Progenitor cell of endocrine pancreas (in vitro differentiated cells): ENCODE measurements at regions not wholly inside any gene's neighbourhood (a gene's known extent, or its start where the extent isn't known, plus 50 kb on each side); places are given as distances from the start of the nearest gene placed in this dataset.

ENCODE experiments used
- DNase-seq: peaks from one replicate; pipeline ENCODE4 v3.0.0; 2021; ENCODE audit warnings: low spot score; ENCODE audit not compliant: unreplicated experiment
- H3K27ac Mint-ChIP-seq: 2 replicates; pipeline ENCODE4 v1.8.0; 2021; ENCODE audit warnings: mild to moderate bottlenecking, moderate library complexity, mixed read lengths
- H3K27me3 Mint-ChIP-seq: 2 replicates; pipeline ENCODE4 v1.8.0; 2021; ENCODE audit warnings: mixed read lengths
- H3K36me3 Mint-ChIP-seq: 2 replicates; pipeline ENCODE4 v1.8.0; 2022; ENCODE audit warnings: mixed read lengths; ENCODE audit not compliant: insufficient read depth
- H3K4me1 Mint-ChIP-seq: 2 replicates; pipeline ENCODE4 v1.8.0; 2021; ENCODE audit warnings: low read depth, mixed read lengths
- H3K4me3 Mint-ChIP-seq: 2 replicates; pipeline ENCODE4 v1.8.0; 2021; ENCODE audit warnings: low read depth, mild to moderate bottlenecking, moderate library complexity, mixed read lengths
- H3K9me3 Mint-ChIP-seq: 2 replicates; pipeline ENCODE4 v1.8.0; 2021; ENCODE audit warnings: low read depth, mixed read lengths
- TF ChIP-seq, protein P1 (sequence below): fragments of 200-600 bp; sonication (generic); IDR thresholded peaks from one replicate; pipeline ENCODE4 v1.5.0; 2021; ENCODE audit warnings: antibody characterized with exemption, mild to moderate bottlenecking; ENCODE audit not compliant: unreplicated experiment

DNA sequence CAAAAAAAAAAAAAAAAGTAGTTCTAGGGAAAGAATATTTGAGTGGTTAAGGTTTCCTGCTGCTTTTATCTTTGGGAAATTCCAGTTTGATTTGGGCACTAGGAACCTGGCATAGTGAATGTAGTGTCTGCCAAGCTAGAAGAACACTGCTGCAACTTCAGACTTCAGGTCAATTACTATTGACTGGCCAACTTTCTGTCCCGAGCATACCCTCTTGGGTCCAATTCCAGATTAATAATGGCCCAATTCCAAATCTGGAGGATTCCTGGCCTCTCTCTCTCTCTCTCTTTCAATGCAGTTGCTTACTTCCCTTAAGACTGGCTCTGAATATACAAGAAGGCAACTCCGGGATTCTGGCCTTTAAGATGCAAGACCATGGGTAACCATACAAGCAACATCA, 74.9 kb downstream of the ANKEF1 start:
- no peak for DNase-seq
- Mint-ChIP-seq H3K36me3 (no peaks in the 10 kb centered on the region), H3K9me3 (peaks cover 4% of the 10 kb centered on the region), H3K4me1 (peaks cover 4% of the 10 kb centered on the region), H3K27me3 (no peaks in the 10 kb centered on the region), H3K4me3 (no peak overlapping the region), H3K27ac (no peak overlapping the region)
- TF ChIP-seq, protein P1, sequence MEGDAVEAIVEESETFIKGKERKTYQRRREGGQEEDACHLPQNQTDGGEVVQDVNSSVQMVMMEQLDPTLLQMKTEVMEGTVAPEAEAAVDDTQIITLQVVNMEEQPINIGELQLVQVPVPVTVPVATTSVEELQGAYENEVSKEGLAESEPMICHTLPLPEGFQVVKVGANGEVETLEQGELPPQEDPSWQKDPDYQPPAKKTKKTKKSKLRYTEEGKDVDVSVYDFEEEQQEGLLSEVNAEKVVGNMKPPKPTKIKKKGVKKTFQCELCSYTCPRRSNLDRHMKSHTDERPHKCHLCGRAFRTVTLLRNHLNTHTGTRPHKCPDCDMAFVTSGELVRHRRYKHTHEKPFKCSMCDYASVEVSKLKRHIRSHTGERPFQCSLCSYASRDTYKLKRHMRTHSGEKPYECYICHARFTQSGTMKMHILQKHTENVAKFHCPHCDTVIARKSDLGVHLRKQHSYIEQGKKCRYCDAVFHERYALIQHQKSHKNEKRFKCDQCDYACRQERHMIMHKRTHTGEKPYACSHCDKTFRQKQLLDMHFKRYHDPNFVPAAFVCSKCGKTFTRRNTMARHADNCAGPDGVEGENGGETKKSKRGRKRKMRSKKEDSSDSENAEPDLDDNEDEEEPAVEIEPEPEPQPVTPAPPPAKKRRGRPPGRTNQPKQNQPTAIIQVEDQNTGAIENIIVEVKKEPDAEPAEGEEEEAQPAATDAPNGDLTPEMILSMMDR, result no peak

DNA sequence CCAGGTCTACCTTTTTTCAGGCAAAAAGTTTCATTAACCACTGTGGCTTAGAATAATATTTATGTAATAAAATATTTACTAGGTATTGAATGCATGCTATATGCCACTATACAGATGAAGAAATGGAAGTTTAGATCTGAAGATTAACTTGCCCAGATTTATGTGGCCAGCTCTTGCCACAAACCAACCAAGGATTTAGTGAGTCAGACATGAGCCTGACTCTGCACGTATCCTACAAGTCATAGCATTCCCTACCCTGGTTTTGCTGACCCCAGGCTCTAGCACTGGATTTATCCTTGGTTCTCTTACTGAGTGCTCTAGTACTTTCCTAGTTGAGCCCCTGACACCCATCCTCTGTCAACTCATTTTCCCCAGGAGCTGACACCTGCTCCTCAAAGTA, 75.4 kb downstream of the ANKEF1 start:
- no peaks in the 10 kb centered on the region for H3K27me3 Mint-ChIP-seq
- H3K4me3 Mint-ChIP-seq, result no peak overlapping the region
- H3K9me3 Mint-ChIP-seq, result peaks cover 4% of the 10 kb centered on the region
- DNase-seq, result no peak
- no peaks in the 10 kb centered on the region for H3K36me3 Mint-ChIP-seq
- H3K4me1 Mint-ChIP-seq, result peaks cover 4% of the 10 kb centered on the region
- no peak overlapping the region for H3K27ac Mint-ChIP-seq
- TF ChIP-seq, protein P1, result no peak

DNA sequence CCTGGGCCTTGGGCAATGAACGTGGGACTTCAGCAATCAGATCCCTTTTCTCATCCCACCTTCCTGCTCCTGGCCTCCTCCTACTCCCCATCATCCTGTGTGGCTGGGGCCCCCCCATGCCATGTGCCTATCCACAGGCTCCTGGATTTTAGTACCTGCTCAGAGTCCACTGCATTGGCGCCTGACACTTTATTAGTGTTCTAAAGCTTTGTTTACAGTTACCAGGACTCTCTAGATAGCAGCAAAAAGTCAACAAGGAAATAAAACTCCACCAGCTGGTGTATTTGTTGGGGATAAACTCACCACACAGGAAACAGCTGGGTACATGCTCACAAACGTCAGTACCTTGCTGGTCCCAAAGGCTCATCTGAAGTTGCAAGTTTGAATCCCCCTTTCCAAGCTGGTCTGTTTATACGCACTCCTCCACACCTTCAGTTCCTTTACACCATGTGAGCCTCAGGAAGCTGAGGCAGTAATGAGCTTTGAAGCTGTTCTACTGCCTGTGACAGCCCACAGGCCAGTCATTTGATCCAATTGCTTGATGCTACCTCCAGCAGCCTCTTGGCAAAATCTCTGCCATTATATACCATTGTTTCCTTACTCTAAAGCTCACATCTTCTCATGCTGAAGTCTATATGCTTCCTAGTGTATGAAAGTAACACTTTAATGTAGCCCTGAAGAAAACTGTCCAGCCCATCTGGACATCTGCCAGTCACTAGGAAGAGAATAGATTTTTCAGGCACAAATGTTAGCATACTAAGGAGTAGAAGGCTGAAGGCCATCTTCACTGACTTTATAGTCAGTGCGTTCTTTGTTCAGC, 76.6 kb downstream of the ANKEF1 start:
- DNase-seq, result no peak
- peaks cover 4% of the 10 kb centered on the region for H3K9me3 Mint-ChIP-seq
- H3K27ac Mint-ChIP-seq, result no peak overlapping the region
- H3K4me3 Mint-ChIP-seq, result no peak overlapping the region
- H3K36me3 Mint-ChIP-seq, result no peaks in the 10 kb centered on the region
- H3K4me1 Mint-ChIP-seq, result peaks cover 4% of the 10 kb centered on the region
- TF ChIP-seq, protein P1, result no peak
- H3K27me3 Mint-ChIP-seq, result no peaks in the 10 kb centered on the region

DNA sequence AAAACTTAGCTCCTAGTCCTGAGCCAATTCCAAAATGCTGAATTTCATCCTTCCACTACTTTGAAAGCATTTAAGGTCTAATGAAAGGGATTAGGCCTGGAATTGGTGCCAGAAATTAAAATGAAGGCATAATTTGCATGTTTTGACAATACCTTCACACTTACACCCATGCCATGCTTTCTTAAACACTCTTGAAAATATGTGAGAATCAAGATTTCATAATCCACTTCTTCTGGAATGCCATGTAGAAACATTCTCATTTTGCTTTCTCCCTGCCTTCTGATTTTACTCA, 77.1 kb downstream of the ANKEF1 start:
- H3K4me3 Mint-ChIP-seq, result no peak overlapping the region
- peaks cover 2% of the 10 kb centered on the region for H3K9me3 Mint-ChIP-seq
- TF ChIP-seq, protein P1, result no peak
- no peak for DNase-seq
- H3K27me3 Mint-ChIP-seq, result no peaks in the 10 kb centered on the region
- H3K36me3 Mint-ChIP-seq, result no peaks in the 10 kb centered on the region
- peaks cover 4% of the 10 kb centered on the region for H3K4me1 Mint-ChIP-seq
- H3K27ac Mint-ChIP-seq, result no peak overlapping the region

DNA sequence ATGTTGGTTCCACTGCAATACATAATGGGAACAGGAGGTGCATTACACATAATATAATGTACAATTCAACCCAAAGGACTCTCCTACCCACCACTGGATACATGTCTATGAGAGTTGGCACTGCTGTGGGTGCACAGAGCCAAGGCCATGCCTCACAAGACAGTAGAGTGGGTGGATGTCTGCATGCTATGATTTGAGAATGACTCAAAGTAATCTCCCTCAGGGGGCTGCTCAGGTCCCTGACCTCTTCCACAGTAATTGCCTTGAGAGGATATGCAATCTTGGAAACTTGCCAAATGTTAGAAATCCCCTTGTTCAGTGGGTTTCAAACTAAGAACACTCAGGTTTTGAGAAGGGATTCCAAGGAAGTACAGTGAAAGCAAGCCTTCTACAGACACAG, 79.0 kb downstream of the ANKEF1 start:
- no peak overlapping the region for H3K4me3 Mint-ChIP-seq
- no peaks in the 10 kb centered on the region for H3K27me3 Mint-ChIP-seq
- TF ChIP-seq, protein P1, result no peak
- DNase-seq, result no peak
- no peak overlapping the region for H3K27ac Mint-ChIP-seq
- H3K4me1 Mint-ChIP-seq, result peaks cover 4% of the 10 kb centered on the region
- H3K9me3 Mint-ChIP-seq, result no peaks in the 10 kb centered on the region
- H3K36me3 Mint-ChIP-seq, result no peaks in the 10 kb centered on the region
